HUDEP-2 (cell line): ENCODE measurements at regions not wholly inside any gene's neighbourhood (a gene's known extent, or its start where the extent isn't known, plus 50 kb on each side); places are given as distances from the start of the nearest gene placed in this dataset.
"Not testable (repeated sequence)": the region's sequence is repeated elsewhere in the genome, so short reads cannot be mapped to it uniquely, and the experiment has no call there.

Experiments
- DNase-seq, 76 experiments: peaks; one replicate each; lab custom pipeline; 2025; ENCODE audit not compliant: unreplicated experiment in 76 of 76; lab: John Stamatoyannopoulos, UW

- peak in 2 of 76 experiments; percentile 1 to 6 for DNase-seq
Observed at GRCh38 chr4:44563496-44563895, 87.9 kb downstream of the YIPF7 start.

- DNase-seq, result no peak
Observed at GRCh38 chr4:44558031-44558605, 93.3 kb downstream of the YIPF7 start.

- no peak for DNase-seq
Observed at GRCh38 chr4:44554768-44555167, 96.7 kb downstream of the YIPF7 start.

GRCh38 chr4:44553180-44553579 lies 98.2 kb downstream of the YIPF7 start:
- DNase-seq, result no peak

- DNase-seq, result no peak
Observed at GRCh38 chr4:44545781-44546180, 97.2 kb upstream of the KCTD8 start.

- DNase-seq, result no peak
Observed at GRCh38 chr4:44544158-44544557, 95.5 kb upstream of the KCTD8 start.

- DNase-seq, result no peak
Observed at GRCh38 chr4:44538534-44538933, 89.9 kb upstream of the KCTD8 start.

- DNase-seq, result no peak
Observed at GRCh38 chr4:44535981-44536380, 87.4 kb upstream of the KCTD8 start.

GRCh38 chr4:44532851-44533250 lies 84.2 kb upstream of the KCTD8 start:
- DNase-seq, result no peak

- no peak for DNase-seq
Observed at GRCh38 chr4:44522761-44523445, 74.3 kb upstream of the KCTD8 start.

- not testable (repeated sequence) for DNase-seq
Observed at GRCh38 chr4:44502216-44502615, 53.6 kb upstream of the KCTD8 start.
